PC-3 (cell line): ENCODE measurements at regions not wholly inside any gene's neighbourhood (a gene's known extent, or its start where the extent isn't known, plus 50 kb on each side); places are given as distances from the start of the nearest gene placed in this dataset.

ENCODE experiments used
- ATAC-seq: fragments of 200-7000 bp; cut with Tn5 transposase; 2 replicates; pipeline ENCODE4 v1.9.1; 2020; ENCODE audit warnings: mild to moderate bottlenecking, moderate library complexity
- BruUV-seq: library from RNA; stranded (reverse); fragments of 400-500 nt; replicated peaks from 2 replicates; lab custom pipeline; 2021; lab: Mats Ljungman, UMichigan
- CTCF ChIA-PET: fragments of 300-600 bp; sonication (Branson Sonifier 250); formaldehyde crosslinking; loops from one replicate; lab custom pipeline; 2022; ENCODE audit warnings: antibody characterized with exemption; lab: Charles Lee
- POLR2A ChIA-PET: fragments of 300-600 bp; sonication (Branson Sonifier 250); formaldehyde crosslinking; loops from one replicate; lab custom pipeline; 2022; ENCODE audit warnings: antibody characterized with exemption; ENCODE audit not compliant: unreplicated experiment; lab: Charles Lee
- DNase-seq: peaks from one replicate; pipeline ENCODE4 v3.0.0-alpha.2; 2015
- H2AFZ ChIP-seq: fragments of 300-600 bp; sonication (generic); 2 replicates; pipeline ENCODE4 v1.6.0; 2016; ENCODE audit warnings: antibody characterized with exemption, low read length
- H3F3A ChIP-seq: fragments of 300-600 bp; sonication (generic); one replicate; pipeline ENCODE4 v1.6.0; 2017; ENCODE audit warnings: antibody characterized with exemption, low read length, control low read depth, mild to moderate bottlenecking; ENCODE audit not compliant: unreplicated experiment
- H3K27ac ChIP-seq: fragments of 300-600 bp; sonication (generic); 2 replicates; pipeline ENCODE4 v1.5.1; 2016; ENCODE audit warnings: mild to moderate bottlenecking, low read length
- H3K27me3 ChIP-seq: fragments of 300-600 bp; sonication (generic); 2 replicates; pipeline ENCODE4 v1.6.1; 2016; ENCODE audit warnings: low read length, mixed read lengths
- H3K36me3 ChIP-seq: fragments of 300-600 bp; sonication (generic); 2 replicates; pipeline ENCODE4 v1.6.1; 2016; ENCODE audit warnings: low read depth, mixed run types, low read length, mixed read lengths
- H3K4me1 ChIP-seq: fragments of 300-600 bp; sonication (generic); 2 replicates; pipeline ENCODE4 v1.5.1; 2016; ENCODE audit warnings: low read length; ENCODE audit not compliant: insufficient read depth
- H3K4me2 ChIP-seq: fragments of 300-600 bp; sonication (generic); 2 replicates; pipeline ENCODE4 v1.6.0; 2016; ENCODE audit warnings: low read length
- H3K4me3 ChIP-seq: fragments of 300-600 bp; sonication (generic); 2 replicates; pipeline ENCODE4 v1.5.1; 2016; ENCODE audit warnings: mild to moderate bottlenecking, low read length, mixed read lengths
- H3K79me2 ChIP-seq: fragments of 300-600 bp; sonication (generic); 2 replicates; pipeline ENCODE4 v1.6.1; 2017; ENCODE audit warnings: low read length, mixed read lengths
- H3K9ac ChIP-seq: fragments of 300-600 bp; sonication (generic); 2 replicates; pipeline ENCODE4 v1.6.0; 2016; ENCODE audit warnings: mild to moderate bottlenecking, low read length
- H3K9me2 ChIP-seq: fragments of 300-600 bp; sonication (generic); replicated peaks from 2 replicates; pipeline ENCODE4 v1.6.1; 2016; ENCODE audit warnings: mixed run types, low read length, mixed read lengths
- H3K9me3 ChIP-seq: fragments of 300-600 bp; sonication (generic); 2 replicates; pipeline ENCODE4 v1.6.1; 2016; ENCODE audit warnings: low read length, mixed read lengths
- H4K20me1 ChIP-seq: fragments of 300-600 bp; sonication (generic); 2 replicates; pipeline ENCODE4 v1.6.1; 2016; ENCODE audit warnings: low read length, mixed read lengths
- EZH2 ChIP-seq: fragments of 300-600 bp; sonication (generic); IDR thresholded peaks from one replicate; pipeline ENCODE4 v1.6.1; 2017; ENCODE audit warnings: antibody characterized with exemption, mild to moderate bottlenecking, low read length; ENCODE audit not compliant: unreplicated experiment
- EZH2phosphoT487 ChIP-seq: fragments of 300-600 bp; sonication (generic); IDR thresholded peaks from 2 replicates; pipeline ENCODE4 v1.6.1; 2018; ENCODE audit warnings: mild to moderate bottlenecking, antibody characterized with exemption, low read length, borderline replicate concordance
- intact Hi-C: fragments of 100-400 bp; cut with micrococcal nuclease; formaldehyde crosslinking; loops from 2 replicates; pipeline ENCODE4 v1.9.0; 2023
- TF ChIP-seq, protein P1 (sequence below): fragments of 300-600 bp; sonication (generic); conservative IDR thresholded peaks from 2 replicates; pipeline ENCODE4 v1.5.1; 2017; ENCODE audit warnings: antibody characterized with exemption, low read depth, mild to moderate bottlenecking, low read length

DNA sequence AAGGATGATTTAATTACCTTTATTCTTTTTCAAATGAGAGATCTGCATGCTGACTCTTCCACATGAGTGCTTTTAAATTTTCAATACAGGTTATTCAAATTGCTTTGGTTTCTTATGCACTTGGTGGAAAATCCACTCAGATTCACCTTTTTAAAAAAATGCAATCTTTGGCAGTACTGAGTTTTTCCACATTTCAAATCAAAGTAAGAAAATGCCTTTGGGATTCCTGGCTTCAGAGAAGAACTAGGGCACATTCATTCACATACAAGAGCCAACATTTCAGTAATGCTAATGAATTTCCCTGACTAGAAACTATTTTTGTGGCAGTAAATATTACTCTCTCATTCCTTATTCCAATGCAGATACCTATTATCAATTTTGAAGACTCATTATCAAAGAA is 342.2 kb downstream of the ETNK1 start:
- Histone ChIP-seq H3K4me2 (no peak overlapping the region), H3K27me3 (peaks cover 17% of the 10 kb centered on the region; the same call in 1 of the 2 replicates), H3K4me1 (no peaks in the 10 kb centered on the region), H3K27ac (no peak overlapping the region), H3K9me2 (no peaks in the 10 kb centered on the region), H2AFZ (no peak overlapping the region), H3F3A (no peaks in the 10 kb centered on the region), H4K20me1 (no peaks in the 10 kb centered on the region), H3K4me3 (no peak overlapping the region), H3K9ac (no peak overlapping the region), H3K9me3 (no peaks in the 10 kb centered on the region), H3K79me2 (no peaks in the 10 kb centered on the region), H3K36me3 (no peaks in the 10 kb centered on the region)
- intact Hi-C loops: no loop called here
- no TSS peak for BruUV-seq
- CTCF ChIA-PET: no interaction called here
- no peak for DNase-seq
- ATAC-seq: no peak
- POLR2A ChIA-PET: no interaction called here
- TF ChIP-seq EZH2: no peak
- TF ChIP-seq, protein P1, sequence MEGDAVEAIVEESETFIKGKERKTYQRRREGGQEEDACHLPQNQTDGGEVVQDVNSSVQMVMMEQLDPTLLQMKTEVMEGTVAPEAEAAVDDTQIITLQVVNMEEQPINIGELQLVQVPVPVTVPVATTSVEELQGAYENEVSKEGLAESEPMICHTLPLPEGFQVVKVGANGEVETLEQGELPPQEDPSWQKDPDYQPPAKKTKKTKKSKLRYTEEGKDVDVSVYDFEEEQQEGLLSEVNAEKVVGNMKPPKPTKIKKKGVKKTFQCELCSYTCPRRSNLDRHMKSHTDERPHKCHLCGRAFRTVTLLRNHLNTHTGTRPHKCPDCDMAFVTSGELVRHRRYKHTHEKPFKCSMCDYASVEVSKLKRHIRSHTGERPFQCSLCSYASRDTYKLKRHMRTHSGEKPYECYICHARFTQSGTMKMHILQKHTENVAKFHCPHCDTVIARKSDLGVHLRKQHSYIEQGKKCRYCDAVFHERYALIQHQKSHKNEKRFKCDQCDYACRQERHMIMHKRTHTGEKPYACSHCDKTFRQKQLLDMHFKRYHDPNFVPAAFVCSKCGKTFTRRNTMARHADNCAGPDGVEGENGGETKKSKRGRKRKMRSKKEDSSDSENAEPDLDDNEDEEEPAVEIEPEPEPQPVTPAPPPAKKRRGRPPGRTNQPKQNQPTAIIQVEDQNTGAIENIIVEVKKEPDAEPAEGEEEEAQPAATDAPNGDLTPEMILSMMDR: no peak
- TF ChIP-seq EZH2phosphoT487: no peak

DNA sequence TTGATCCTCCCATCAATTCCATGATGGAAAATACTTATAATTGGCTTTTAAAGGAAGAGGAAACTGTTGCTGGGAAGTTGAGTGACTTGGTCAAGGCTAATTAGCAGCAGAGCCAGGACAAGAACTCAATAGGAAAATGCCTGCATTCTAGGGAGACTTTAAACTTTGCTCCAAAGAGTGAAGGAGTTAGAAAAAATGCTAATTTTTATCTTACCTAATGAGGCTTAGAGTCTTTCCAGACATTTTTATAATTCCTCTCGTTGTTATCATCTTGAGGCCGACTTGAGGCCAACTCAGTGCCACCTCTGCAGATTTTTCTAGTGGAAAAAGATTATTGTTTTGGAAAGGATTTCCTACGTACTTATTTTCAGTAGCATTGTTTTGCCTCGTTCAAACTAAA is 344.6 kb downstream of the ETNK1 start:
- no TSS peak for BruUV-seq
- no peak for ATAC-seq
- TF ChIP-seq EZH2 (no peak), EZH2phosphoT487 (no peak)
- TF ChIP-seq, protein P1: no peak

DNA sequence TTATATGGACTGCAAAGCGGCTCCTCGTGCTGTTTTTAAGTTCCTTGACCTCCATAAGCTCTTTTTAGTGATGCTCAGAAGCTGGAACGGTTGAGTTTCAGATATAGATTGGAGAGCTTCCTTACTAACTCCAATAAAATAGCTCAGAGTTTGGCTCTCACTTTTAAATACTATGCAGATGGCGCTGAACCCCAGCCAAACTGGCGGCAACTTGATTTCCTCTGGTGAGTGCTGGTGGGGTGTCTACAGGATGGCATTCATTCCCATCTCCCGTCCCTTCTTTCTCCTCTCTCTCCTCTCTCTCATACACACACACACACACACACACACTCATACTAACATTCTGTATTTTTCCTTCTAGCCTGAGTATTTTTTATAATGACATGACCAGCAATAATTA is 346.3 kb downstream of the ETNK1 start:
- no peak overlapping the region for H3K4me2 ChIP-seq

More for the DNA sequence above, 344.6 kb downstream of the ETNK1 start:
- no peaks in the 10 kb centered on the region for H3F3A ChIP-seq
- POLR2A ChIA-PET: no interaction called here
- H3K79me2 ChIP-seq: no peaks in the 10 kb centered on the region
- no peak overlapping the region for H3K4me2 ChIP-seq
- no peak for DNase-seq
- intact Hi-C loops: no loop called here
- CTCF ChIA-PET: no interaction called here
- no peaks in the 10 kb centered on the region for H3K9me2 ChIP-seq
- peaks cover 7% of the 10 kb centered on the region; the same call in 1 of the 2 replicates for H3K27me3 ChIP-seq
- H3K36me3 ChIP-seq: no peaks in the 10 kb centered on the region
- no peak overlapping the region for H2AFZ ChIP-seq
- H3K9ac ChIP-seq: no peak overlapping the region
- no peak overlapping the region for H3K4me3 ChIP-seq
- no peaks in the 10 kb centered on the region for H3K9me3 ChIP-seq
- H4K20me1 ChIP-seq: no peaks in the 10 kb centered on the region
- H3K27ac ChIP-seq: no peak overlapping the region
- no peaks in the 10 kb centered on the region for H3K4me1 ChIP-seq

More for the DNA sequence above, 346.3 kb downstream of the ETNK1 start:
- Histone ChIP-seq H3K4me1 (no peaks in the 10 kb centered on the region), H3K9me3 (no peaks in the 10 kb centered on the region), H4K20me1 (no peaks in the 10 kb centered on the region), H3K79me2 (no peaks in the 10 kb centered on the region), H3K27me3 (no peaks in the 10 kb centered on the region), H3F3A (no peaks in the 10 kb centered on the region), H2AFZ (no peak overlapping the region), H3K36me3 (no peaks in the 10 kb centered on the region), H3K9ac (no peak overlapping the region), H3K4me3 (no peak overlapping the region), H3K9me2 (no peaks in the 10 kb centered on the region), H3K27ac (no peak overlapping the region)
- ATAC-seq (no peak), DNase-seq (no peak)
- intact Hi-C loops: no loop called here
- TF ChIP-seq EZH2: no peak
- TF ChIP-seq, protein P1: no peak
- TF ChIP-seq EZH2phosphoT487: no peak
- POLR2A ChIA-PET: no interaction called here
- no TSS peak for BruUV-seq
- CTCF ChIA-PET: no interaction called here
